ENCODE measurements at regions not wholly inside any gene's neighbourhood (a gene's known extent, or its start where the extent isn't known, plus 50 kb on each side); places are given as distances from the start of the nearest gene placed in this dataset.

DNA sequence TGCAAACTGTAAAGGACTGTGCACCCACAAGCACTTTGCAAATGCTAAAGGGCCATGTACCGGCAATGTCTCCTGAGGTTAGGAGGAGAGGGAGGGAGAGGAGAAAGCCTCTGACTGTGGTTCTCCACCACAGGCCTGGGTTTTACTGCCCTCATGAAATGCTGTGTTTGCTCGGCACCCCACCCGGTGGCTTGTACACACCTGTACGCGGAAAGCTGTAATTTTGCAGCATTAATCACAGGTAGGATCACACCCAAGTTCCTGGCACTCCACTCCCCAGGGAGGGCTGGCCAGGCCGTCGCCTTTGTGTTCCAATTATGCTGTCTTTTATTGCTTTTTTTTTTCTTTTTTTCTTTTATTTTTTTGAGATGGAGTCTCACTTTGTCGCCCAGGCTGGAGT lies 78.5 kb upstream of the MYL10 start:
- Histone ChIP-seq H3K4me3 (ENCODE audit: severe bottlenecking) (no peak overlapping the region), H3K36me3 (ENCODE audit: low read depth) (no peaks in the 10 kb centered on the region), H3K4me1 (ENCODE audit: insufficient read depth, poor library complexity, severe bottlenecking) (no peaks in the 10 kb centered on the region), H3K9me3 (ENCODE audit: severe bottlenecking) (no peaks in the 10 kb centered on the region), H3K27me3 (ENCODE audit: insufficient read depth, poor library complexity, severe bottlenecking) (no peaks in the 10 kb centered on the region), H3K27ac (ENCODE audit: poor library complexity, severe bottlenecking) (no peak overlapping the region)
- DNase-seq (ENCODE audit: low spot score) (no peak), ATAC-seq (ENCODE audit: low read depth) (no peak; the same call in 2 of the 3 replicates)
- no peak for TF ChIP-seq CTCF (IDR thresholded peaks at IDR 0.05; ENCODE audit: poor library complexity, severe bottlenecking)

GRCh38 chr7:101708223-101708622 lies 79.1 kb upstream of the MYL10 start:
- Histone ChIP-seq H3K4me1 (ENCODE audit: insufficient read depth, poor library complexity, severe bottlenecking) (no peaks in the 10 kb centered on the region), H3K9me3 (ENCODE audit: severe bottlenecking) (no peaks in the 10 kb centered on the region), H3K27ac (ENCODE audit: poor library complexity, severe bottlenecking) (no peak overlapping the region), H3K36me3 (ENCODE audit: low read depth) (no peaks in the 10 kb centered on the region), H3K27me3 (ENCODE audit: insufficient read depth, poor library complexity, severe bottlenecking) (no peaks in the 10 kb centered on the region), H3K4me3 (ENCODE audit: severe bottlenecking) (no peak overlapping the region)
- no peak for ATAC-seq (ENCODE audit: low read depth)
- TF ChIP-seq CTCF (IDR thresholded peaks at IDR 0.05; ENCODE audit: poor library complexity, severe bottlenecking), result no peak
- no peak for DNase-seq (ENCODE audit: low spot score)

DNA sequence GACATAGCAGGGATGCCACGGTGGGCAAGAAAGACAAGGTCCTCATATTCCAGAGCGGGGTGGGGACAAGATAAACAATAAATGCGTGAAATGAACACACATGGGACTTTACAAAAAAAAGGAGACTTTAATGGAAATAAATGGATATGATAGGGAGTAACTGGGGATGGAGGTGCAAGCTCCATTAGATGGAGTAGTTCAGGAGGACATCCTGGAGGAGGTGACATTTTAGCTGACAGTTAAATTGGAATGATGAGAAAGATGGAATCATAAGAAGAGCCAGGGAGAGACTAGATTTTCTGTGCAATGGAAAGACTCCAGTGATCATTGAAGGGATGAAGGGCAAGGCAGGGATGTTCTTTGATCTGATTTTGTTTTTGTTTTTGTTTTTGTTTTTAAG lies 83.6 kb upstream of the MYL10 start:
- Histone ChIP-seq H3K27me3 (ENCODE audit: insufficient read depth, poor library complexity, severe bottlenecking) (no peaks in the 10 kb centered on the region), H3K27ac (ENCODE audit: poor library complexity, severe bottlenecking) (no peak overlapping the region), H3K36me3 (ENCODE audit: low read depth) (no peaks in the 10 kb centered on the region), H3K9me3 (ENCODE audit: severe bottlenecking) (no peaks in the 10 kb centered on the region), H3K4me3 (ENCODE audit: severe bottlenecking) (no peak overlapping the region), H3K4me1 (ENCODE audit: insufficient read depth, poor library complexity, severe bottlenecking) (peaks cover 3% of the 10 kb centered on the region)
- ATAC-seq (ENCODE audit: low read depth) (no peak), DNase-seq (ENCODE audit: low spot score) (no peak)
- TF ChIP-seq CTCF (IDR thresholded peaks at IDR 0.05; ENCODE audit: poor library complexity, severe bottlenecking), result no peak

GRCh38 chr7:101714097-101714496 lies 85.0 kb upstream of the MYL10 start:
- DNase-seq (ENCODE audit: low spot score) (no peak), ATAC-seq (ENCODE audit: low read depth) (no peak)
- no peaks in the 10 kb centered on the region for H3K36me3 ChIP-seq (ENCODE audit: low read depth)
- H3K27me3 ChIP-seq (ENCODE audit: insufficient read depth, poor library complexity, severe bottlenecking), result no peaks in the 10 kb centered on the region
- H3K27ac ChIP-seq (ENCODE audit: poor library complexity, severe bottlenecking), result no peak overlapping the region
- H3K9me3 ChIP-seq (ENCODE audit: severe bottlenecking), result no peaks in the 10 kb centered on the region
- peaks cover 11% of the 10 kb centered on the region for H3K4me1 ChIP-seq (ENCODE audit: insufficient read depth, poor library complexity, severe bottlenecking)
- no peak overlapping the region for H3K4me3 ChIP-seq (ENCODE audit: severe bottlenecking)
- TF ChIP-seq CTCF (IDR thresholded peaks at IDR 0.05; ENCODE audit: poor library complexity, severe bottlenecking), result no peak

DNA sequence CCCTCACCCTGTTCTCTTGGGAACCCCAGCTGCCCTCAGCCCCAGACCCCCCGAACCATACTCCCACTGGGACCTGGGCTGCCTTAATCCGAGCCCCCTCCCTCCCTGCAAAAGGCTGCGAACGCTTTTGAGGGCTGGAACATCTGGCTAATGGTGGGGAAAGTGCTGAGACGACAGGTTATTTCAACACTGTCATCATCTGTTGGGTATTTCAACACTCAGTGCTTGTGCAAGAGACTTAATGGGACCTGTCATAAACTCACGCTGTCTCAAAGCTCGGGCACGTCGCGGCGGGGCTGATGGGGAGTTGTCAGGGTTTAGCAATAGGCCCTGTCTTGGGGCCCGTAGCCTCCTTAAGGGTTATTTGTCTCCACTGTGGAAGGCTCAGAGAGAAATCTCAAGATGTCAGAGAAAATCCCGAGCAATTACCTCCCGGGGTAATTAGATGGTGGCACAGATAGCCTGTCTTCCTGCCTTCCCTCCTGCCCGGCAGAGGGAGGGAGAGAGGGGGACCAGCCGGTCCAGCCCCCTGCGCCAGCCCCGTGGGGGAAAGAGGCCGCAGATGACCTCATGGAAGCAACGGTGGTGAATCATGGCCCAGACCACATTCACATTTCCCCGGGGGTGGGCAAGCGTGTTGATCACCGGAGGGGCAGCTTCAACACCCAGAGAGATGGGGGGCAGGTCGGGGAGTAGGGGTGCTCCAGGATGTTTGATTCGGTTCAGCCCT lies 88.7 kb upstream of the MYL10 start:
- DNase-seq (ENCODE audit: low spot score) (no peak), ATAC-seq (ENCODE audit: low read depth) (peak; percentile 81)
- Histone ChIP-seq H3K27me3 (ENCODE audit: insufficient read depth, poor library complexity, severe bottlenecking) (no peaks in the 10 kb centered on the region), H3K27ac (ENCODE audit: poor library complexity, severe bottlenecking) (peak overlapping the region; percentile 22), H3K9me3 (ENCODE audit: severe bottlenecking) (no peaks in the 10 kb centered on the region), H3K36me3 (ENCODE audit: low read depth) (no peaks in the 10 kb centered on the region), H3K4me1 (ENCODE audit: insufficient read depth, poor library complexity, severe bottlenecking) (peaks cover 11% of the 10 kb centered on the region), H3K4me3 (ENCODE audit: severe bottlenecking) (no peak overlapping the region)
- TF ChIP-seq CTCF (IDR thresholded peaks at IDR 0.05; ENCODE audit: poor library complexity, severe bottlenecking), result no peak
